Activated CD4-positive, alpha-beta T cell treated with anti-CD3 and anti-CD28 coated beads for 36 hours (primary cell): ENCODE measurements at regions not wholly inside any gene's neighbourhood (a gene's known extent, or its start where the extent isn't known, plus 50 kb on each side); places are given as distances from the start of the nearest gene placed in this dataset.

Experiments used
- ATAC-seq: fragments of 200-7000 bp; cut with Tn5 transposase; one replicate; pipeline ENCODE4 v1.10.0; 2021; ENCODE audit warnings: mild to moderate bottlenecking, moderate library complexity
- CTCF ChIA-PET: fragments of 350-600 bp; sonication (Branson Sonifier 250); formaldehyde crosslinking; loops from one replicate; lab custom pipeline; 2021; ENCODE audit warnings: antibody characterized with exemption; lab: Charles Lee
- POLR2A ChIA-PET: fragments of 350-600 bp; sonication (Branson Sonifier 250); formaldehyde crosslinking; loops from one replicate; lab custom pipeline; 2021; ENCODE audit warnings: antibody characterized with exemption, inconsistent platforms; lab: Charles Lee
- DNase-seq: peaks from one replicate; pipeline ENCODE4 v3.0.0-alpha.2; 2020
- H3K27ac Mint-ChIP-seq: one replicate; pipeline ENCODE4 v1.8.0; 2021; ENCODE audit warnings: mixed read lengths
- H3K27me3 Mint-ChIP-seq: one replicate; pipeline ENCODE4 v1.8.0; 2021; ENCODE audit warnings: mixed read lengths
- H3K36me3 Mint-ChIP-seq: one replicate; pipeline ENCODE4 v1.8.0; 2021; ENCODE audit warnings: low read depth, mixed read lengths
- H3K4me1 Mint-ChIP-seq: one replicate; pipeline ENCODE4 v1.8.0; 2021; ENCODE audit warnings: mixed read lengths
- H3K4me3 Mint-ChIP-seq: one replicate; pipeline ENCODE4 v1.8.0; 2021; ENCODE audit warnings: mild to moderate bottlenecking, moderate library complexity, mixed read lengths
- H3K9me3 Mint-ChIP-seq: one replicate; pipeline ENCODE4 v1.8.0; 2021; ENCODE audit warnings: low read depth, mixed read lengths
- intact Hi-C, 2 experiments: fragments of 100-400 bp; cut with DNase I in 1 of 2; cut with micrococcal nuclease in 1 of 2; formaldehyde crosslinking; loops; one replicate each; pipeline versions ENCODE4 v1.14.2 to v1.15.1; 2022 to 2024; cut with DNase I, micrococcal nuclease

DNA sequence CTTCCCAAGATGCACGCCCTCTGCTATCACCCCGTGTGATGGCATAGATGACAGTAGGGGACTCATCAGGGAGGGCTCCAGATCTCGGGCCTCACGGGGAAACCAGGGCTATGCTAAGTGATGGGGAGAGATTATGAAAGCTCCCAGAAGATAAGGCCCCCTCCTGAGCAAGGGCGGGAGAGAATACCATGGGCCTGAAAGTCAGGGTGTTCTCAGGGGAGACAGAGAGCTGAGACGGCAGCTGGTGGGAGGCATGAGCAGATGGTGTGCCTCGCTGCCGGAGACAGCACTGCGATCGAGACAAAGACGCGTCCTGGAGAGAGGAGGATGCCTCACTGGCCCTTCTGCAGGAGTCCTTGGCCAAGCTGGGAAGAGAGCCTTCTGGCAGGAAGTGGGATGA, 106.5 kb upstream of the ADPGK start:
- H3K36me3 Mint-ChIP-seq: no peaks in the 10 kb centered on the region
- ChIA-PET CTCF (interaction anchor here (1.2 kb wide), 1 partner anchor 11 kb away, joined by 3 read pairs; no protein-coding TSS in a partner anchor), POLR2A (no interaction called here)
- no peak overlapping the region for H3K27ac Mint-ChIP-seq
- H3K27me3 Mint-ChIP-seq: peaks cover 16% of the 10 kb centered on the region
- intact Hi-C loops: no loop called here
- ATAC-seq (no peak), DNase-seq (no peak)
- H3K4me1 Mint-ChIP-seq: no peaks in the 10 kb centered on the region
- no peak overlapping the region for H3K4me3 Mint-ChIP-seq
- peaks cover 3% of the 10 kb centered on the region for H3K9me3 Mint-ChIP-seq

- CTCF ChIA-PET: interaction anchor here (1.0 kb wide), 1 partner anchor 17 kb away, joined by 3 read pairs; no protein-coding TSS in a partner anchor
- intact Hi-C loops: no loop called here
- H3K36me3 Mint-ChIP-seq: no peaks in the 10 kb centered on the region
- DNase-seq (no peak), ATAC-seq (no peak)
- no peak overlapping the region for H3K27ac Mint-ChIP-seq
- H3K4me3 Mint-ChIP-seq: no peak overlapping the region
- POLR2A ChIA-PET: no interaction called here
- H3K9me3 Mint-ChIP-seq: peaks cover 4% of the 10 kb centered on the region
- no peaks in the 10 kb centered on the region for H3K4me1 Mint-ChIP-seq
- H3K27me3 Mint-ChIP-seq: peaks cover 16% of the 10 kb centered on the region
Measured at GRCh38 chr15:72889545-72889944, 106.0 kb upstream of the ADPGK start.

- ChIA-PET POLR2A (no interaction called here), CTCF (interaction anchor here (1.0 kb wide), 1 partner anchor 17 kb away, joined by 3 read pairs; no protein-coding TSS in a partner anchor)
- H3K9me3 Mint-ChIP-seq: peaks cover 4% of the 10 kb centered on the region
- H3K27ac Mint-ChIP-seq: no peak overlapping the region
- peaks cover 14% of the 10 kb centered on the region for H3K27me3 Mint-ChIP-seq
- no peak overlapping the region for H3K4me3 Mint-ChIP-seq
- intact Hi-C loops: no loop called here
- no peaks in the 10 kb centered on the region for H3K36me3 Mint-ChIP-seq
- ATAC-seq: no peak
- no peaks in the 10 kb centered on the region for H3K4me1 Mint-ChIP-seq
- DNase-seq: no peak
Measured at GRCh38 chr15:72888811-72889210, 105.3 kb upstream of the ADPGK start.

DNA sequence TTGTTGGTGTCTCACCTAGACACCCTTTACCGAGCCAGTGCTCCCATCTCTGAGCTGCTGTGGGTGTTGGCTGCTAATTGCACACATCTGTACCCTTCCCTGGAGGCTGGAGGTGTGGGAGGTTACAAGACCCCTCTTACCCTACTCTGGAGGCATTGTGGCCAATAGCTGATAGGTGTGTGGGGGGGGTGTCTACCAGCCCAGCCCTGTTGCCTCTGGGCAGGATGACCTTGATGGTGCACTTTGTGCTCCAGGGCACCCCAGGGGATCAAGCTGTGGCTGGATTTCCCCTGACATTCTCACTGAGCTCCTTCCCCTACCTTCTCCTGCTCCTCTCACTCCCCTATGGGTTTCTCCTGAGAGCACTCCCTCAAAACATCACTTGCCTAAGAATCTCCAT, 104.7 kb upstream of the ADPGK start:
- ATAC-seq (no peak), DNase-seq (no peak)
- CTCF ChIA-PET: interaction anchor here (0.9 kb wide), 1 partner anchor 13 kb away, joined by 3 read pairs; no protein-coding TSS in a partner anchor
- Mint-ChIP-seq H3K27ac (no peak overlapping the region), H3K4me3 (no peak overlapping the region), H3K4me1 (no peaks in the 10 kb centered on the region), H3K9me3 (peaks cover 7% of the 10 kb centered on the region), H3K36me3 (no peaks in the 10 kb centered on the region), H3K27me3 (peaks cover 15% of the 10 kb centered on the region)
- intact Hi-C loops: no loop called here
- POLR2A ChIA-PET: no interaction called here

- peaks cover 14% of the 10 kb centered on the region for H3K9me3 Mint-ChIP-seq
- POLR2A ChIA-PET: no interaction called here
- intact Hi-C loops: no loop called here
Measured at GRCh38 chr15:72887376-72887775, 103.8 kb upstream of the ADPGK start.

GRCh38 chr15:72884311-72884710, 100.8 kb upstream of the ADPGK start:
- ChIA-PET CTCF (no interaction called here), POLR2A (no interaction called here)
- H3K4me3 Mint-ChIP-seq: no peak overlapping the region
- no peak for DNase-seq
- H3K36me3 Mint-ChIP-seq: no peaks in the 10 kb centered on the region
- intact Hi-C loops: no loop called here
- H3K27me3 Mint-ChIP-seq: peaks cover 17% of the 10 kb centered on the region
- no peak overlapping the region for H3K27ac Mint-ChIP-seq
- no peak for ATAC-seq
- H3K9me3 Mint-ChIP-seq: peaks cover 17% of the 10 kb centered on the region
- H3K4me1 Mint-ChIP-seq: no peaks in the 10 kb centered on the region

More at GRCh38 chr15:72887376-72887775, 103.8 kb upstream of the ADPGK start:
- ATAC-seq (no peak), DNase-seq (no peak)
- Mint-ChIP-seq H3K36me3 (no peaks in the 10 kb centered on the region), H3K4me1 (no peaks in the 10 kb centered on the region), H3K27me3 (peaks cover 18% of the 10 kb centered on the region), H3K27ac (no peak overlapping the region), H3K4me3 (no peak overlapping the region)
- CTCF ChIA-PET: no interaction called here

DNA sequence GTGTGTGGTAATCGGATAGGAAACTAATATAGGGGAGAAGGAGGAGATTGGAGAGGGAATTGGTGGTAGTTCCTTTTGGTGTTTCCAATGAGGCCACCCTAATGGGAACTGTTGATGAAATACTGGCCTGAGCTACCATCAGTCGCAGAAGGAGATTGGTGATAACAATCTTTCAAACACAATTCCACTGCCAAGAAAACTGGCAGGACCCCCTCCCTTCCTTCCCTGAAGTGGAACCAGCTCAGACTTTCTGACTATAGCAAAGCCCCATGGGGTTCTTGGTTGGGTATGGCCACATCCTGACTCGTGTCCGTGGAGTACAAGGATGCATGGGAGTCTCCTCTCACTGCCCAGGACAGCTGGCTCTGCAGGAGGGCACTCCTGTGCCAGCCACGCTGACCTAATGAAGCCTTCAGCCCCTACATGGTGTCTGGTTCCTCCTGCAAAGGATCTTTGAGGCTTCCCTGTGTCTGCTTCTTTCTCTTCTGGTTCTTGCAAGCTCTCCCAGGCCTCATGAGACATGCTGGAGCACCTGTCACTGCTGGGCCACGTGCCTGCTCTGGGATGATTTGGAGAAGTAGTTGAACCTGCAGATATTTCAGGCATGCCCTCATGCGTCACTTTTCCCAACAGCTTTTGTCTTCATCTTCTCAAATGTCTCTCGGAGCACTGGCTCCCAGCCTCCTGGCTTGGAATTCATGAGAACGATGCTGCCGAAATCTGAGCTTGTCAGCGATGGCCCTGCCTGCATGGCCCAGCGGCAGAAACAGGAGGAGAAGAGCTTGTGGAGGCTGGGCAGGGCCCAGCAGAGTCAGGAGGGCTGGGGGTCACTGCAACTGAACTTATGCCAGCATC, 90.0 kb upstream of the ADPGK start:
- Mint-ChIP-seq H3K27me3 (peaks cover 2% of the 10 kb centered on the region), H3K27ac (no peak overlapping the region), H3K4me1 (no peaks in the 10 kb centered on the region), H3K9me3 (no peaks in the 10 kb centered on the region), H3K4me3 (no peak overlapping the region), H3K36me3 (no peaks in the 10 kb centered on the region)
- DNase-seq (no peak), ATAC-seq (no peak)
- intact Hi-C loops: no loop called here
- CTCF ChIA-PET: interaction anchor here (0.6 kb wide), 1 partner anchor 150 kb away, joined by 4 read pairs; no protein-coding TSS in a partner anchor
- POLR2A ChIA-PET: no interaction called here

- POLR2A ChIA-PET: no interaction called here
- no peaks in the 10 kb centered on the region for H3K36me3 Mint-ChIP-seq
- H3K27ac Mint-ChIP-seq: no peak overlapping the region
- no peaks in the 10 kb centered on the region for H3K9me3 Mint-ChIP-seq
- intact Hi-C loops: no loop called here
- no peaks in the 10 kb centered on the region for H3K4me1 Mint-ChIP-seq
- H3K4me3 Mint-ChIP-seq: no peak overlapping the region
- no peak for DNase-seq
- no peak for ATAC-seq
- peaks cover 2% of the 10 kb centered on the region for H3K27me3 Mint-ChIP-seq
- CTCF ChIA-PET: no interaction called here
Measured at GRCh38 chr15:72872066-72872845, 88.7 kb upstream of the ADPGK start.

DNA sequence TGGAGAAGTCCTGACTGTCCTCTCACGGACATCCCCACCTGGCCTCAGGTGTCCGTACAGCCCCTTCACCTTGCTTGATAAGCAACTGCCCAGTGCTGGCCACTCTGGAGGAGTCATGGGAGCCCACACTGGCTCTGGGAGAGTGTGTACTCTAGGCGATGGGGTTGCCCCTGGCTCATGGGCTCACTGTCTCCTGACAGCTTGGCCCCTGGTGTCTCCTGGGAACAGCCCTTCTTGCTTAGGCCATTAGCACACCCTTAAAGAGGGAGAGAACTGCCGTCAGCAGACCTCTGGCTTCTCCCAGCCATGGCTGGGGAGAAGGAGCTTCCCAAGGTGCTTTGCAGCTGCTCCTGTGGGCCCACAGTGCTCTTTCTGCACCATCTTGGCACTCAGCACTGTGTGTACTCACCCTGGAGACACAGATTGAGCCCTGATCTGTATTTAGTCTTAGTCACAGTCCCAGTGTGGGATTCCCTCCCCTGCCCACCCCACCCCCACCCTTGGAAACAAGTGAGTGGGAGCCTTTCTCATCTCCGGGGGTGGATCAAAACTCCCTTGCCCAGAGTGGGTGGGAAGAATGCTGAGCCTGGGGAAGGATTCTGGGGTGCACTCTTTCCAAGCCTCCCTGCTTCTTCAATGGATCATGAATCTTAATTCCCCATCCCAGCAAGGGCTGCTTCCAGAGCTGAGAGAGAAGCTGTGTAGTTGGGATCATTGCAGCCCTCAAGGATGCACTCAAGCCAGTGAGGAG, 83.5 kb upstream of the ADPGK start:
- Mint-ChIP-seq H3K27ac (no peak overlapping the region), H3K36me3 (no peaks in the 10 kb centered on the region), H3K9me3 (no peaks in the 10 kb centered on the region), H3K27me3 (peaks cover 4% of the 10 kb centered on the region), H3K4me1 (no peaks in the 10 kb centered on the region), H3K4me3 (no peak overlapping the region)
- ATAC-seq (no peak), DNase-seq (no peak)
- POLR2A ChIA-PET: no interaction called here
- CTCF ChIA-PET: no interaction called here
- intact Hi-C loops: no loop called here

DNA sequence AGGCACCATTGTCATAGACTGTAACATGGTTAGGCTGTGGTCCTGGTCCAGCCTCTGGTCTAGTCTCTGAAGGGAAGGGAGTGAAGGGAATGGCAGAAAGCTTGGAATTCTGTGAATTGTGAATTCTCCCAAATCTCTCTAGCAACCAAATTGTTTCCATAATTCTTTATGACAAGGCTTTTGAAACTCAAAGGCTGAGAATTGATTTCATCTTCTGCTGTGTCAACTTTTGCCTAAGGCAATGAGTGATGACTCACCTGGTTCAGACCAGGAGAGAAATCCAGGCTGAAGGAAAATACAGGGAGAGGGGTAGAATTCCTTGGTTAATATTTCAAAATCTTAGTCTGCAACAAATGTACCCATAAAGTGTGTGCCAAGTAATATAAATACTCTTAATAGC, 82.6 kb upstream of the ADPGK start:
- no peak overlapping the region for H3K4me3 Mint-ChIP-seq
- no peaks in the 10 kb centered on the region for H3K36me3 Mint-ChIP-seq
- POLR2A ChIA-PET: no interaction called here
- ATAC-seq (no peak), DNase-seq (no peak)
- intact Hi-C loops: no loop called here
- no peak overlapping the region for H3K27ac Mint-ChIP-seq
- CTCF ChIA-PET: no interaction called here
- peaks cover 2% of the 10 kb centered on the region for H3K27me3 Mint-ChIP-seq
- H3K9me3 Mint-ChIP-seq: no peaks in the 10 kb centered on the region
- H3K4me1 Mint-ChIP-seq: no peaks in the 10 kb centered on the region

DNA sequence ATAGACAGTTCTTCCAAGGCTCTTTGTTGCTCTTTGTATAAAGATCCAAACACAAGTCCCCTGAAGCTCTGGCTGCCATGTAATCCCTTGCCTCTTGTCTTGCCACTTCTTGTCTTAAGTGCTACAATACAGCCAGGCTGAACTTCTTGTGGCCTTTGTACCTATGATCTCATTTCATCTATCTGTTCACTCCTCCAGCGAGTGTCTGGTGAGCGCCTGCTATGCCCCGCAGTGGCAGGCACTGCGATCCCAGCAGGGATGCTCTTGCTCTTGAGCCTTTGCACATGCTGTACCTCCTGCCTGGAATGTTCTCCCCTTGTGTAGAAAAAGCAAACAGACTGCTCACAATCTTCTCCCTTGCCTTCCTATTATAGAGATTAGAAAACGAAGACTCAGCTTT, 81.9 kb upstream of the ADPGK start:
- Mint-ChIP-seq H3K9me3 (no peaks in the 10 kb centered on the region), H3K27me3 (peaks cover 4% of the 10 kb centered on the region), H3K4me3 (no peak overlapping the region), H3K27ac (no peak overlapping the region), H3K4me1 (no peaks in the 10 kb centered on the region), H3K36me3 (no peaks in the 10 kb centered on the region)
- ChIA-PET CTCF (no interaction called here), POLR2A (no interaction called here)
- DNase-seq: no peak
- intact Hi-C loops: no loop called here
- no peak for ATAC-seq
